Sigmoid colon (tissue), 6 donors: ENCODE measurements at regions not wholly inside any gene's neighbourhood (a gene's known extent, or its start where the extent isn't known, plus 50 kb on each side); places are given as distances from the start of the nearest gene placed in this dataset.

ENCODE experiments used
- DNase-seq: peaks from one replicate; pipeline ENCODE4 v3.0.0-alpha.2; 2019
- H3K27ac ChIP-seq, 4 donors: fragments of 200-600 bp; sonication (generic); one replicate each; pipeline ENCODE4 v1.5.1; 2016 to 2019; ENCODE audit warnings: mild to moderate bottlenecking in 1 of 4
- H3K27me3 ChIP-seq, 3 donors: fragments of 200-600 bp; sonication (generic); one replicate each; pipeline ENCODE4 v1.5.1; 2019; ENCODE audit warnings: mild to moderate bottlenecking in 1 of 3
- H3K36me3 ChIP-seq, 4 donors: fragments of 200-600 bp; sonication (generic); one replicate each; pipeline ENCODE4 v1.5.1; 2016 to 2019
- H3K4me1 ChIP-seq, 4 donors: fragments of 200-600 bp; sonication (generic); one replicate each; pipeline ENCODE4 v1.5.1; 2017 to 2019
- H3K4me3 ChIP-seq, 4 donors: fragments of 200-600 bp; sonication (generic); one replicate each; pipeline ENCODE4 v1.5.1; 2017 to 2019; ENCODE audit warnings: mild to moderate bottlenecking in 2 of 4, moderate library complexity in 1 of 4
- H3K9me3 ChIP-seq, 4 donors: fragments of 200-600 bp in 3 of 4; sonication (generic) in 3 of 4; one replicate each; pipeline versions ENCODE4 v1.5.1 to v1.6.1; 2013 to 2019
- EP300 ChIP-seq, 4 donors: sonication (generic); formaldehyde crosslinking; IDR thresholded peaks; one replicate each; pipeline ENCODE4 v1.6.1; 2017; ENCODE audit warnings: antibody characterized with exemption in 4 of 4
- POLR2A ChIP-seq, 2 donors: fragments of 450-650 bp; IDR thresholded peaks; one replicate each; pipeline ENCODE4 v1.6.1; 2016; ENCODE audit warnings: antibody characterized with exemption in 2 of 2, mild to moderate bottlenecking in 2 of 2, moderate library complexity in 2 of 2
- POLR2AphosphoS5 ChIP-seq, 4 donors: sonication (generic); formaldehyde crosslinking; IDR thresholded peaks; one replicate each; pipeline ENCODE4 v1.6.1; 2017; ENCODE audit warnings: antibody characterized with exemption in 4 of 4
- WGBS, 2 donors: extraction: QIAGEN DNeasy Blood & Tissue Kit; methylation state at CpG; one replicate each; pipeline ENCODE4 v1.1.7; 2013; 5-methylcytosine and 5-hydroxymethylcytosine counted together
- intact Hi-C: fragments of 100-400 bp; cut with DNase I; formaldehyde crosslinking; loops from one replicate; pipeline ENCODE4 v1.15.1; 2023
- TF ChIP-seq, protein P1 (sequence below), 4 experiments: fragments of 450-650 bp in 3 of 4; fragments of 200-600 bp in 1 of 4; IDR thresholded peaks; one replicate each; pipeline ENCODE4 v1.5.1; 2016 to 2019; ENCODE audit warnings: antibody characterized with exemption in 4 of 4, mild to moderate bottlenecking in 3 of 4, moderate library complexity in 2 of 4
- donor health status: healthy with polysubstance abuse.
- donor health status: healthy.

DNA sequence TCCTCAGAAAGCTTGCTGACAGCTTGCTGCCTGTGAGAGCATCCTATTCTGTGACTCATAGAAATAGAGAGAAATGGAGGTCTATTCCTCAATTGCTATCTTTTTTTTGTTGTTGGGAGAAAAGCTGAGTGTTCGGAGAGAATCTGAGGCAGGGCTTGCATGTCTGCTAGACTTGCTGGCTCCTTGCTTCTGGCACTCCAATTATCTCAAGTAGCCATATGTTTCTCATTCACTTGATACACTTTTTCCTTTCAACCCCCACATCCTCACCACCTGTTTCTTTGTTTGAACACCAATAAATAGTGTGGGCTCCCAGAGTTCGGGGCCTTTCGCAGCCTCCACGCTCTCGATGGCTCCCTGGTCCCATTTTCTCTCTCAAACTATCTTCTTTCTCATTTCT lies 172.2 kb downstream of the SH2D4B start:
- no peak for DNase-seq
- H3K27me3 ChIP-seq, result no peaks in the 10 kb centered on the region
- intact Hi-C loops, result no loop called here
- H3K27ac ChIP-seq, result no peak overlapping the region
- 89 to 94% methylated on average over 5 of the region's 5 CpGs for WGBS, 2 donors
- no peaks in the 10 kb centered on the region for H3K9me3 ChIP-seq
- TF ChIP-seq EP300 (IDR thresholded peaks at IDR 0.05) (no peak), POLR2AphosphoS5 (IDR thresholded peaks at IDR 0.05) (no peak), POLR2A (IDR thresholded peaks at IDR 0.05) (no peak)
- TF ChIP-seq, protein P1, sequence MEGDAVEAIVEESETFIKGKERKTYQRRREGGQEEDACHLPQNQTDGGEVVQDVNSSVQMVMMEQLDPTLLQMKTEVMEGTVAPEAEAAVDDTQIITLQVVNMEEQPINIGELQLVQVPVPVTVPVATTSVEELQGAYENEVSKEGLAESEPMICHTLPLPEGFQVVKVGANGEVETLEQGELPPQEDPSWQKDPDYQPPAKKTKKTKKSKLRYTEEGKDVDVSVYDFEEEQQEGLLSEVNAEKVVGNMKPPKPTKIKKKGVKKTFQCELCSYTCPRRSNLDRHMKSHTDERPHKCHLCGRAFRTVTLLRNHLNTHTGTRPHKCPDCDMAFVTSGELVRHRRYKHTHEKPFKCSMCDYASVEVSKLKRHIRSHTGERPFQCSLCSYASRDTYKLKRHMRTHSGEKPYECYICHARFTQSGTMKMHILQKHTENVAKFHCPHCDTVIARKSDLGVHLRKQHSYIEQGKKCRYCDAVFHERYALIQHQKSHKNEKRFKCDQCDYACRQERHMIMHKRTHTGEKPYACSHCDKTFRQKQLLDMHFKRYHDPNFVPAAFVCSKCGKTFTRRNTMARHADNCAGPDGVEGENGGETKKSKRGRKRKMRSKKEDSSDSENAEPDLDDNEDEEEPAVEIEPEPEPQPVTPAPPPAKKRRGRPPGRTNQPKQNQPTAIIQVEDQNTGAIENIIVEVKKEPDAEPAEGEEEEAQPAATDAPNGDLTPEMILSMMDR (IDR thresholded peaks at IDR 0.05), result no peak
- H3K4me3 ChIP-seq, result no peak overlapping the region
- H3K4me1 ChIP-seq, result no peaks in the 10 kb centered on the region
- no peaks in the 10 kb centered on the region for H3K36me3 ChIP-seq

DNA sequence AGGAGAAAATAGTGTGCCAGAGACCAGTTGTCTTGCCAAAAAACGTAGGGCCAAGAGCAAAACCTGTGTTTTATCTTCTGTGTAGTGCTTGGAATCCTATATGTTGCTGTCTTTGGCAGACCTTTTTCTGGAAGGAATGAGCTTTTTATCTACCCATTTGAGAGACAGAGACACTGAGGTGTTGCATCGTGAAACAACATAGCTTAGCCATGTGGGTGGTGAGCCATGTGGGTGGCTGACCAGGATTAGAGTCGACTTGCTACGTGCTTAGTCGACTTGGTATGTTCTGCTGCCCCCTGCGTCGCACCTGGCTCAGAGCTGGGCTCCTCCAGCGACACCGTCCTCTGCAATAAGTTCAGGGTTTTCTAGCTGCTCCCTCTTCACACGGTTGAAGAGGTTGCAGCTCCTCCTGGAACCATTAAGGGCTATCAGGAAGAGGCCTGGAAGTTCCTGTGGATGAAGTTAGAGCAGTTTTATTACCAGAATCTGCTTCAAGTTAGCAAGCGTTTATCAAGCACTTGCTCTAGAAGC lies 175.8 kb downstream of the SH2D4B start:
- no peak for DNase-seq
- Histone ChIP-seq H3K9me3 (no peaks in the 10 kb centered on the region), H3K27ac (no peak overlapping the region), H3K36me3 (no peaks in the 10 kb centered on the region), H3K4me3 (no peak overlapping the region), H3K4me1 (no peaks in the 10 kb centered on the region), H3K27me3 (no peaks in the 10 kb centered on the region)
- intact Hi-C loops, result no loop called here
- WGBS, 2 donors, result 79 to 88% methylated on average over 11 of the region's 11 CpGs
- no peak for TF ChIP-seq POLR2AphosphoS5 (IDR thresholded peaks at IDR 0.05)
- no peak for TF ChIP-seq EP300 (IDR thresholded peaks at IDR 0.05)
- TF ChIP-seq, protein P1 (IDR thresholded peaks at IDR 0.05), result no peak
- TF ChIP-seq POLR2A (IDR thresholded peaks at IDR 0.05), result no peak

DNA sequence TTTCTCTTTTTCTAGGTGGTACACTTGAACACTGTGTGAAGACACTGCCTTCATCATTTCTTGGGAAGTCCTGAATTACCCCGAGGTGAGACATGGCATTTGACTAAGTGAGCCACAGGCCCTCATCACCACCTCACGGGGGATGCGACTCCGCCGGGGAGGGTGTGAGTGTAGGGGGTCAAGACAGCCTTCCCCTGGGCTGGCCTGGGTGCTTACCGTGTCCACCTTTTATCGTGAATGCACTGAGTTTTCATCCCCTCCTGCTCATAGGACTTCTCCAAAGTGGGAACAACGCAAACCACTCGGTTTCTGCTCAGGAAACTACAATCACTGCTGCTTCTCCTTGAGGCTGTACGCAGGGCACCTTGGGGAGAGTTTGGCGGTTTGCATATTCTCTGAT lies 176.9 kb downstream of the SH2D4B start:
- Histone ChIP-seq H3K27ac (no peak overlapping the region), H3K4me1 (no peaks in the 10 kb centered on the region), H3K9me3 (no peaks in the 10 kb centered on the region), H3K4me3 (no peak overlapping the region), H3K27me3 (no peaks in the 10 kb centered on the region), H3K36me3 (no peaks in the 10 kb centered on the region)
- TF ChIP-seq POLR2AphosphoS5 (IDR thresholded peaks at IDR 0.05), result no peak
- TF ChIP-seq, protein P1 (IDR thresholded peaks at IDR 0.05), result no peak
- no peak for TF ChIP-seq POLR2A (IDR thresholded peaks at IDR 0.05)
- no peak for TF ChIP-seq EP300 (IDR thresholded peaks at IDR 0.05)
- no peak for DNase-seq
- 88 to 92% methylated on average over 11 of the region's 11 CpGs for WGBS, 2 donors
- intact Hi-C loops, result no loop called here

DNA sequence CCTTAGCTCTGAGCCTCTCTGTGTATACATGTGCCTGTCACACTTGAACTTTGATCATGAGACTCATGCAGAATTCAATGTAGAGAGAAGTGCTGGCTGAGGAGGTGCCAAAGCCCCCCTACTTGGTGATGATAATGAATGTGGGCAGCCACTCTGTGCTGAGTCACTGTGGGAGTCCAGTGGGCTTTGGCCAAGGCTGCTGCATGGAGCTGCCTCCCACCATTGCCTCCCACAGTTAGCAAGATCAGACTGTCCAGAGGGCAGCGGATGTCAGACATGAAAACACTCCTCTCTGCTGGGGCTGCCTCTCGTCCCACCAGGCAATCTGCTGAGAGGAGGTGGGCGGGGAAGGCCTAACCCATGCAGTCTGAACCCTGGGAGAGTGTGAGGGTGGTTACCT lies 180.3 kb downstream of the SH2D4B start:
- WGBS, 2 donors, result 77% methylated on average over 3 of the region's 3 CpGs
- H3K9me3 ChIP-seq, result no peaks in the 10 kb centered on the region
- H3K4me1 ChIP-seq, result no peaks in the 10 kb centered on the region
- no peaks in the 10 kb centered on the region for H3K27me3 ChIP-seq
- intact Hi-C loops, result no loop called here
- TF ChIP-seq POLR2A (IDR thresholded peaks at IDR 0.05) (no peak), POLR2AphosphoS5 (IDR thresholded peaks at IDR 0.05) (no peak), EP300 (IDR thresholded peaks at IDR 0.05) (no peak)
- TF ChIP-seq, protein P1 (IDR thresholded peaks at IDR 0.05), result no peak
- DNase-seq, result no peak
- no peaks in the 10 kb centered on the region for H3K36me3 ChIP-seq
- no peak overlapping the region for H3K27ac ChIP-seq
- H3K4me3 ChIP-seq, result no peak overlapping the region

DNA sequence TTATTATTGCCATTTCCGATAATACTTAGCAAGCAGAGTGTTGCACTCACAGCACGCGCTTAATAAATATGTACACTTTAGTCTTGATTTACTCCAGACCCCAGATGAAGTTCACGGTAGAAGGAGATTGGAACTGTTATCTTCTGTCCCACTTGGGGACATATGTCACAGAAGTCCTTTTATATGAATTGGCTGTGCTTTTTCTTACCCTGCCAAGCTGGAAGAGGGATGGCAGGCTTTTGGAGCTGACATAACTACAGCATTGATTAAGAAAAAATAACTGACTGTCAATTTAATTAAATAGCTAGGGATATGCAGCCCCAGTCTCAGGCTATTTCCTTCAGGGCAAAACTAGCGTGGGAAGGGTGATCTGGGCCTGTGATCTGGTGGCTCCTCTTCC lies 182.2 kb downstream of the SH2D4B start:
- Histone ChIP-seq H3K36me3 (no peaks in the 10 kb centered on the region), H3K9me3 (no peaks in the 10 kb centered on the region), H3K4me3 (no peak overlapping the region), H3K4me1 (no peaks in the 10 kb centered on the region), H3K27ac (no peak overlapping the region), H3K27me3 (no peaks in the 10 kb centered on the region)
- no peak for TF ChIP-seq POLR2AphosphoS5 (IDR thresholded peaks at IDR 0.05)
- no peak for TF ChIP-seq EP300 (IDR thresholded peaks at IDR 0.05)
- TF ChIP-seq, protein P1 (IDR thresholded peaks at IDR 0.05), result no peak
- intact Hi-C loops, result no loop called here
- WGBS, 2 donors, result 85 to 94% methylated on average over 5 of the region's 5 CpGs
- DNase-seq, result no peak
